ENCODE measurements at regions not wholly inside any gene's neighbourhood (a gene's known extent, or its start where the extent isn't known, plus 50 kb on each side); places are given as distances from the start of the nearest gene placed in this dataset.

DNA sequence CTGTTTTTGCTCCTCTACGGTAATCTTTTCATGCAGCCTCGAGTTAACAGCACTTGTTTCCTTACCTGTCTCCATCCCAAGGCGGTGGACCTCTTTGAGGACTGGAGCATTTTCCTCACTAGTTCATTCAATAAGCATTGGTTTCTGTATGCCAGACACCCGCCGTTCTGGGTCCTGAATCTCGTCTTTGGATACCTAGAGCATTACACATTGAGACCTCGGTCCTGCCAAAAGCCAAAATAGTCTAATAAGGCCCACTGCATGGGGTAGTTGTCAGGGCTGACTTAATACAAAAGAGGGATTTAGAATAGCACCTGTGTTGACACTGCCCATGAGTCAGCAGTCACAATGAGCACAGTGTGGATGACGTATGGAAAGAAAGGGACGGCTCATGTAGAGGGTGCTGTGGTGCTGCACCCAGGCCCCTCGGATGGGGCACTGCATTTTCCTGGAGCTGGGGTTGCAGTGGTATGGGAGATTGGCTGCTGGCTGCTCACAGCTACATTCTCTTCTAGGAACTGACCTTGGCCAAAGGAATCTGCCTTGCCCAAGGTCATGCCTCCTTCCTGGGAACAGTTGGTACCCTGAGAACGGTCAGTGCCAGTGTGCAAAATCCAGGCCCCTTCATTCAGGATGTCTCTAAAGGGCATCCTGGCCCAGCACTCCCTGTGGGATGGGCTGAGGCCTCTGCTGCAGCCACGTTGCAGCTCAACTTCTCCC is 126.9 kb upstream of the NCK2 start:
- ChIA-PET POLR2A (no interaction called here), CTCF (no interaction called here)

DNA sequence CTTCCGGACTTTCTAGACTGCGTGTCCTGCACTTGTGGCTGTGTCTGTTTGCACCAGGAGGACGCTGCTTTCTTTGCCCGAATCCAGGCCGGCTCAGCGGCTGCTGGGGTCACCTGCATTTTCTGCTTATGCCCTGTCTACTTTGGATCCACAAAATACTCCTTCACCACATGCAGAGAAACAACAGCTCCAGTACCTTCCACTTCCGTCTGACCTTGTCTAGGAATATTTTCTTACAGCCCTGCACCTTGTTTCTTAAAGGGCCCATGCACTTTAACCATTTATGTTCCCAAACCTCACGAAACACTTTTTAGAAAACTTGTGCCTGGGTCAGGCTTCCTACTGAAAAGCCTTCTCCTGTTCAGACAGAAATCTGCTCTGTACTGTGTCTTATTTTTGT is 129.4 kb upstream of the NCK2 start:
- intact Hi-C loops (cut with micrococcal nuclease), result no loop called here

More for the DNA sequence above, 126.9 kb upstream of the NCK2 start:
- DNase-seq, result no peak
- H4K20me1 ChIP-seq (ENCODE audit: control insufficient read depth, insufficient read depth, low read length, poor library complexity, severe bottlenecking), result no peaks in the 10 kb centered on the region
- no peak for TF ChIP-seq EZH2 (IDR thresholded peaks at IDR 0.05; ENCODE audit: borderline replicate concordance, insufficient read depth, low read depth, low read length, poor library complexity, severe bottlenecking)
- TF ChIP-seq, protein P1, sequence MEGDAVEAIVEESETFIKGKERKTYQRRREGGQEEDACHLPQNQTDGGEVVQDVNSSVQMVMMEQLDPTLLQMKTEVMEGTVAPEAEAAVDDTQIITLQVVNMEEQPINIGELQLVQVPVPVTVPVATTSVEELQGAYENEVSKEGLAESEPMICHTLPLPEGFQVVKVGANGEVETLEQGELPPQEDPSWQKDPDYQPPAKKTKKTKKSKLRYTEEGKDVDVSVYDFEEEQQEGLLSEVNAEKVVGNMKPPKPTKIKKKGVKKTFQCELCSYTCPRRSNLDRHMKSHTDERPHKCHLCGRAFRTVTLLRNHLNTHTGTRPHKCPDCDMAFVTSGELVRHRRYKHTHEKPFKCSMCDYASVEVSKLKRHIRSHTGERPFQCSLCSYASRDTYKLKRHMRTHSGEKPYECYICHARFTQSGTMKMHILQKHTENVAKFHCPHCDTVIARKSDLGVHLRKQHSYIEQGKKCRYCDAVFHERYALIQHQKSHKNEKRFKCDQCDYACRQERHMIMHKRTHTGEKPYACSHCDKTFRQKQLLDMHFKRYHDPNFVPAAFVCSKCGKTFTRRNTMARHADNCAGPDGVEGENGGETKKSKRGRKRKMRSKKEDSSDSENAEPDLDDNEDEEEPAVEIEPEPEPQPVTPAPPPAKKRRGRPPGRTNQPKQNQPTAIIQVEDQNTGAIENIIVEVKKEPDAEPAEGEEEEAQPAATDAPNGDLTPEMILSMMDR (IDR thresholded peaks at IDR 0.05), result no peak
- ATAC-seq (ENCODE audit: low read depth), result no peak
- H3K27me3 ChIP-seq (replicated peaks in 1 of 4; ENCODE audit: control extremely low read depth in 1 of 4, control insufficient read depth in 3 of 4, insufficient read depth in 4 of 4, low read length in 3 of 4), result no peaks in the 10 kb centered on the region
- Mint-ChIP-seq H3K4me3 (no peak overlapping the region), H3K4me1 (no peaks in the 10 kb centered on the region), H3K27me3 (peaks cover 16% of the 10 kb centered on the region), H3K9me3 (ENCODE audit: insufficient read depth) (no peaks in the 10 kb centered on the region), H3K27ac (no peak overlapping the region)
- H3K4me3 ChIP-seq (ENCODE audit: control extremely low read depth in 1 of 5, extremely low read depth in 1 of 5, insufficient read depth in 1 of 5, low read depth in 2 of 5, low read length in 4 of 5), result no peak overlapping the region
- H3K9me3 ChIP-seq (ENCODE audit: control extremely low read depth in 1 of 3, control insufficient read depth in 2 of 3, insufficient read depth in 1 of 3, low read length in 2 of 3), result no peaks in the 10 kb centered on the region
- H3K79me2 ChIP-seq (ENCODE audit: control insufficient read depth, insufficient read depth, low read length), result no peaks in the 10 kb centered on the region
- no peaks in the 10 kb centered on the region for H3K4me1 ChIP-seq (ENCODE audit: control insufficient read depth in 2 of 2, insufficient read depth in 2 of 2, low read length in 2 of 2)
- WGBS (ENCODE audit: insufficient coverage), result 89% methylated on average over 12 of the region's 12 CpGs
- intact Hi-C loops (cut with micrococcal nuclease), result no loop called here
- H2AFZ ChIP-seq (ENCODE audit: insufficient read depth, low read depth, low read length, poor library complexity, severe bottlenecking), result no peak overlapping the region
- H3K4me2 ChIP-seq (replicated peaks; ENCODE audit: low read depth, low read length, poor library complexity, severe bottlenecking), result no peak overlapping the region
- H3K36me3 ChIP-seq (replicated peaks in 1 of 2; ENCODE audit: control extremely low read depth in 1 of 2, control insufficient read depth in 1 of 2, extremely low read depth in 1 of 2, insufficient read depth in 2 of 2, low read length in 1 of 2), result no peaks in the 10 kb centered on the region
- H3K27ac ChIP-seq (ENCODE audit: low read length in 2 of 2), result no peak overlapping the region
- H3K9ac ChIP-seq (ENCODE audit: low read length), result no peak overlapping the region

More for the DNA sequence above, 129.4 kb upstream of the NCK2 start:
- CTCF ChIA-PET, result no interaction called here
- H3K9ac ChIP-seq (ENCODE audit: low read length), result no peak overlapping the region
- no peaks in the 10 kb centered on the region for H3K9me3 ChIP-seq (ENCODE audit: control extremely low read depth in 1 of 3, control insufficient read depth in 2 of 3, insufficient read depth in 1 of 3, low read length in 2 of 3)
- no peak overlapping the region for H3K27ac ChIP-seq (ENCODE audit: low read length in 2 of 2)
- TF ChIP-seq, protein P1 (IDR thresholded peaks at IDR 0.05), result no peak
- no peak for TF ChIP-seq EZH2 (IDR thresholded peaks at IDR 0.05; ENCODE audit: borderline replicate concordance, insufficient read depth, low read depth, low read length, poor library complexity, severe bottlenecking)
- 96% methylated on average over 6 of the region's 8 CpGs for WGBS (ENCODE audit: insufficient coverage)
- H3K79me2 ChIP-seq (ENCODE audit: control insufficient read depth, insufficient read depth, low read length), result no peaks in the 10 kb centered on the region
- no peak for DNase-seq
- no peaks in the 10 kb centered on the region for H3K4me1 ChIP-seq (ENCODE audit: control insufficient read depth in 2 of 2, insufficient read depth in 2 of 2, low read length in 2 of 2)
- H4K20me1 ChIP-seq (ENCODE audit: control insufficient read depth, insufficient read depth, low read length, poor library complexity, severe bottlenecking), result no peaks in the 10 kb centered on the region
- POLR2A ChIA-PET, result no interaction called here
- ATAC-seq (ENCODE audit: low read depth), result no peak
- Mint-ChIP-seq H3K9me3 (ENCODE audit: insufficient read depth) (no peaks in the 10 kb centered on the region), H3K4me1 (no peaks in the 10 kb centered on the region), H3K4me3 (no peak overlapping the region), H3K27me3 (peaks cover 3% of the 10 kb centered on the region), H3K27ac (no peak overlapping the region)
- H3K4me3 ChIP-seq (ENCODE audit: control extremely low read depth in 1 of 5, extremely low read depth in 1 of 5, insufficient read depth in 1 of 5, low read depth in 2 of 5, low read length in 4 of 5), result no peak overlapping the region
- no peaks in the 10 kb centered on the region for H3K27me3 ChIP-seq (replicated peaks in 1 of 4; ENCODE audit: control extremely low read depth in 1 of 4, control insufficient read depth in 3 of 4, insufficient read depth in 4 of 4, low read length in 3 of 4)
- no peaks in the 10 kb centered on the region for H3K36me3 ChIP-seq (replicated peaks in 1 of 2; ENCODE audit: control extremely low read depth in 1 of 2, control insufficient read depth in 1 of 2, extremely low read depth in 1 of 2, insufficient read depth in 2 of 2, low read length in 1 of 2)
- H2AFZ ChIP-seq (ENCODE audit: insufficient read depth, low read depth, low read length, poor library complexity, severe bottlenecking), result no peak overlapping the region
- no peak overlapping the region for H3K4me2 ChIP-seq (replicated peaks; ENCODE audit: low read depth, low read length, poor library complexity, severe bottlenecking)
